Loucy (cell line): ENCODE measurements at regions not wholly inside any gene's neighbourhood (a gene's known extent, or its start where the extent isn't known, plus 50 kb on each side); places are given as distances from the start of the nearest gene placed in this dataset.

ENCODE experiments used
- EZH2phosphoT487 ChIP-seq: fragments of 200-600 bp; IDR thresholded peaks from 2 replicates; pipeline ENCODE4 v1.6.1; 2018; ENCODE audit warnings: antibody characterized with exemption, mild to moderate bottlenecking, moderate library complexity, borderline replicate concordance
- TF ChIP-seq, protein P1 (sequence below): fragments of 200-600 bp; sonication (generic); conservative IDR thresholded peaks from 2 replicates; pipeline ENCODE4 v1.5.1; 2014; ENCODE audit warnings: mild to moderate bottlenecking, antibody characterized with exemption, low read length

DNA sequence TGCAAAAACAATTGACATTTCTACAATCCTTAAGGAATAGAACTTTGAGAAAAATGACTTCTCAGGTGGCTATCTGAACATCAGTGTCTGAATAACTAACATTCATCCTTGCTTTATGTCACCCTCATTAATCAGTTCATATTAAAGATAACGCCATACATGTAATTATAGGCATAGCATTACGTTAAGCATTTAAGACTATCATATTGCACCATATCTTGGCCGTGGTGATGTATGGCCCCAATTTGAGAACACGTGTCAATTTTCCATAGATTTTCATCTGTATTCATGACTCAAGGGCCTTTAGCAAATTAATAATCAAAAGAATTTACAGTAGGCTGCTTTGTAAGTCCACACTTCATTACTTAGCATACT is 81.6 kb downstream of the SPTSSA start:
- TF ChIP-seq, protein P1, sequence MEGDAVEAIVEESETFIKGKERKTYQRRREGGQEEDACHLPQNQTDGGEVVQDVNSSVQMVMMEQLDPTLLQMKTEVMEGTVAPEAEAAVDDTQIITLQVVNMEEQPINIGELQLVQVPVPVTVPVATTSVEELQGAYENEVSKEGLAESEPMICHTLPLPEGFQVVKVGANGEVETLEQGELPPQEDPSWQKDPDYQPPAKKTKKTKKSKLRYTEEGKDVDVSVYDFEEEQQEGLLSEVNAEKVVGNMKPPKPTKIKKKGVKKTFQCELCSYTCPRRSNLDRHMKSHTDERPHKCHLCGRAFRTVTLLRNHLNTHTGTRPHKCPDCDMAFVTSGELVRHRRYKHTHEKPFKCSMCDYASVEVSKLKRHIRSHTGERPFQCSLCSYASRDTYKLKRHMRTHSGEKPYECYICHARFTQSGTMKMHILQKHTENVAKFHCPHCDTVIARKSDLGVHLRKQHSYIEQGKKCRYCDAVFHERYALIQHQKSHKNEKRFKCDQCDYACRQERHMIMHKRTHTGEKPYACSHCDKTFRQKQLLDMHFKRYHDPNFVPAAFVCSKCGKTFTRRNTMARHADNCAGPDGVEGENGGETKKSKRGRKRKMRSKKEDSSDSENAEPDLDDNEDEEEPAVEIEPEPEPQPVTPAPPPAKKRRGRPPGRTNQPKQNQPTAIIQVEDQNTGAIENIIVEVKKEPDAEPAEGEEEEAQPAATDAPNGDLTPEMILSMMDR, result no peak
- TF ChIP-seq EZH2phosphoT487, result no peak
